PC-9 (cell line): ENCODE measurements at regions not wholly inside any gene's neighbourhood (a gene's known extent, or its start where the extent isn't known, plus 50 kb on each side); places are given as distances from the start of the nearest gene placed in this dataset.

Experiments
- BruUV-seq: library from RNA; stranded (reverse); fragments of 400-500 nt; replicated peaks from 2 replicates; lab custom pipeline; 2021; lab: Mats Ljungman, UMichigan
- CTCF ChIA-PET: fragments of 300-600 bp; sonication (Branson Sonifier 250); formaldehyde crosslinking; loops from one replicate; lab custom pipeline; 2022; ENCODE audit warnings: antibody characterized with exemption; lab: Charles Lee
- POLR2A ChIA-PET: fragments of 300-600 bp; sonication (Branson Sonifier 250); formaldehyde crosslinking; loops from one replicate; lab custom pipeline; 2022; ENCODE audit warnings: antibody characterized with exemption; ENCODE audit not compliant: unreplicated experiment; lab: Charles Lee
- DNase-seq, 2 experiments: peaks; one replicate each; pipeline versions ENCODE4 v3.0.0 to v3.0.0-alpha.2; 2015 to 2022; ENCODE audit warnings: mixed read lengths in 1 of 2
- H2AFZ ChIP-seq: fragments of 200-600 bp; sonication (generic); 2 replicates; pipeline ENCODE4 v1.8.1; 2017; ENCODE audit warnings: antibody characterized with exemption
- H3F3A ChIP-seq: fragments of 200-600 bp; sonication (generic); 2 replicates; pipeline ENCODE4 v1.8.1; 2017; ENCODE audit warnings: antibody characterized with exemption, mild to moderate bottlenecking, low read depth; ENCODE audit not compliant: insufficient read depth
- H3K27ac ChIP-seq: fragments of 200-600 bp; sonication (generic); 2 replicates; pipeline ENCODE4 v1.6.1; 2016; ENCODE audit warnings: mixed run types
- H3K27me3 ChIP-seq: fragments of 200-600 bp; sonication (generic); 2 replicates; pipeline ENCODE4 v1.6.1; 2016; ENCODE audit warnings: low read depth, mixed run types; ENCODE audit not compliant: insufficient read depth
- H3K36me3 ChIP-seq: fragments of 200-600 bp; sonication (generic); 2 replicates; pipeline ENCODE4 v1.6.1; 2016; ENCODE audit warnings: low read depth, mixed run types
- H3K4me1 ChIP-seq: fragments of 200-600 bp; sonication (generic); replicated peaks from 2 replicates; pipeline ENCODE4 v1.6.1; 2016; ENCODE audit warnings: mixed run types; ENCODE audit not compliant: insufficient read depth
- H3K4me2 ChIP-seq: fragments of 200-600 bp; sonication (generic); 2 replicates; pipeline ENCODE4 v1.6.1; 2017; ENCODE audit warnings: mixed run types
- H3K4me3 ChIP-seq: fragments of 200-600 bp; sonication (generic); 2 replicates; pipeline ENCODE4 v1.6.1; 2016; ENCODE audit warnings: mixed run types
- H3K79me2 ChIP-seq: fragments of 200-600 bp; sonication (generic); 2 replicates; pipeline ENCODE4 v1.6.1; 2017; ENCODE audit warnings: low read depth, mixed run types
- H3K9me2 ChIP-seq: fragments of 200-600 bp; sonication (generic); 2 replicates; pipeline ENCODE4 v1.8.1; 2017; ENCODE audit warnings: mild to moderate bottlenecking; ENCODE audit not compliant: insufficient read depth
- H3K9me3 ChIP-seq: fragments of 200-600 bp; sonication (generic); 2 replicates; pipeline ENCODE4 v1.8.1; 2016; ENCODE audit warnings: low read depth; ENCODE audit not compliant: insufficient read depth
- H4K20me1 ChIP-seq: fragments of 200-600 bp; sonication (generic); 2 replicates; pipeline ENCODE4 v1.8.1; 2017; ENCODE audit not compliant: insufficient read depth
- EZH2 ChIP-seq: fragments of 200-600 bp; sonication (generic); IDR thresholded peaks from 2 replicates; pipeline ENCODE4 v1.8.0; 2017; ENCODE audit warnings: antibody characterized with exemption, low read depth
- intact Hi-C: fragments of 100-400 bp; cut with micrococcal nuclease; formaldehyde crosslinking; loops from one replicate; pipeline ENCODE4 v1.10.0; 2022; ENCODE audit not compliant: unreplicated experiment
- TF ChIP-seq, protein P1 (sequence below): fragments of 200-600 bp; sonication (generic); conservative IDR thresholded peaks from 2 replicates; pipeline ENCODE4 v1.6.1; 2017; ENCODE audit warnings: mixed run types, antibody characterized with exemption, mild to moderate bottlenecking, moderate library complexity

DNA sequence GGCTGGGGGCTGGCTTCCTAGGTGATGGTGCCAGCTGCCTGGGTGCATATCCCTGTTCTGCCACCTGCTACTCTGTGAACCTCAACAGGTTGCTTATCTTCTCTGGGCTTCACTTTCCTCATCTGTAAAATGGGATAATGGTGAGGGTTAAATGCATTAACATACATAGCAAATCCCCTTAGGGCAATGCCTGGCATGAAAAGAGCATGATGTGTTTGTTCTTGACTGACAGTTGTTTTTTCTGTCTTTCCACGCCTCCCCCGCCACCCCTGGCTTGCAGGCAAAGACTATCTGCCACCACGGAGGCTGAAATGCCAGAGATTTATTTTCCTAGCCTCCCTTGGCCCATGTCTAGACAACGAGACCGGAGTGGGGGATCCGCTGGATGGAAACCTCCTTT is 280.5 kb downstream of the NSG2 start:
- intact Hi-C loops: loop anchor here (2.0 kb wide), 1 partner anchor 467 kb away; no protein-coding TSS in a partner anchor
- H3K4me3 ChIP-seq: no peak overlapping the region
- H3K9me3 ChIP-seq: no peaks in the 10 kb centered on the region

DNA sequence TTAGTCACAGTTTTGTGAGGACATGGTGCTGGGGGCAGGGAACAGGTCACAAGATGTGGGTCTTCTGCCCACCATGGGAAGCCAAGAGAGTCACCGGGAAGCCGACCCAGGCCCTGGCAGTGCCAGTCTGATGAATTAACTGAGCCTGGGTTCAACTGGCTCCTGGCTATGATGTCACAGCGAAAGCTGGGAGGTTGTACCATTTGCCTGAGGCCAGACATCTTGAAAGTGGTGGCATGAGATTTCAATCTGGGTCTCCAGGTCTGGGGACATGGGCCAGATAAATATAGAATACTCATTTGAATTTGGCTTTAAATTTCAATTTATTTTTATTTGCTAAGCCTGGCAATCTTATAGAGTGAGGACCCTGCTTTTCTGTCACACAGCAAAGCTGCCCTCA is 280.9 kb downstream of the NSG2 start:
- TF ChIP-seq, protein P1, sequence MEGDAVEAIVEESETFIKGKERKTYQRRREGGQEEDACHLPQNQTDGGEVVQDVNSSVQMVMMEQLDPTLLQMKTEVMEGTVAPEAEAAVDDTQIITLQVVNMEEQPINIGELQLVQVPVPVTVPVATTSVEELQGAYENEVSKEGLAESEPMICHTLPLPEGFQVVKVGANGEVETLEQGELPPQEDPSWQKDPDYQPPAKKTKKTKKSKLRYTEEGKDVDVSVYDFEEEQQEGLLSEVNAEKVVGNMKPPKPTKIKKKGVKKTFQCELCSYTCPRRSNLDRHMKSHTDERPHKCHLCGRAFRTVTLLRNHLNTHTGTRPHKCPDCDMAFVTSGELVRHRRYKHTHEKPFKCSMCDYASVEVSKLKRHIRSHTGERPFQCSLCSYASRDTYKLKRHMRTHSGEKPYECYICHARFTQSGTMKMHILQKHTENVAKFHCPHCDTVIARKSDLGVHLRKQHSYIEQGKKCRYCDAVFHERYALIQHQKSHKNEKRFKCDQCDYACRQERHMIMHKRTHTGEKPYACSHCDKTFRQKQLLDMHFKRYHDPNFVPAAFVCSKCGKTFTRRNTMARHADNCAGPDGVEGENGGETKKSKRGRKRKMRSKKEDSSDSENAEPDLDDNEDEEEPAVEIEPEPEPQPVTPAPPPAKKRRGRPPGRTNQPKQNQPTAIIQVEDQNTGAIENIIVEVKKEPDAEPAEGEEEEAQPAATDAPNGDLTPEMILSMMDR: no peak
- DNase-seq: no peak
- Histone ChIP-seq H2AFZ (no peak overlapping the region), H3K9me2 (no peaks in the 10 kb centered on the region), H3K4me2 (no peak overlapping the region), H3K27ac (no peak overlapping the region), H3K79me2 (no peaks in the 10 kb centered on the region), H3K27me3 (peaks cover 71% of the 10 kb centered on the region), H3K9me3 (no peaks in the 10 kb centered on the region), H3F3A (no peaks in the 10 kb centered on the region), H3K36me3 (no peaks in the 10 kb centered on the region), H4K20me1 (no peaks in the 10 kb centered on the region), H3K4me1 (no peaks in the 10 kb centered on the region), H3K4me3 (no peak overlapping the region)
- CTCF ChIA-PET: interaction anchor here (0.8 kb wide), 1 partner anchor 93 kb away, joined by 6 read pairs; no protein-coding TSS in a partner anchor
- no TSS peak for BruUV-seq
- intact Hi-C loops: loop anchor here (2.0 kb wide), 1 partner anchor 466 kb away; no protein-coding TSS in a partner anchor
- POLR2A ChIA-PET: no interaction called here

More for the DNA sequence above, 280.5 kb downstream of the NSG2 start:
- Histone ChIP-seq H3K79me2 (no peaks in the 10 kb centered on the region), H3K4me1 (no peaks in the 10 kb centered on the region), H3K36me3 (no peaks in the 10 kb centered on the region), H3K4me2 (no peak overlapping the region), H4K20me1 (no peaks in the 10 kb centered on the region), H2AFZ (no peak overlapping the region), H3K27ac (no peak overlapping the region), H3K27me3 (peaks cover 71% of the 10 kb centered on the region), H3K9me2 (no peaks in the 10 kb centered on the region), H3F3A (no peaks in the 10 kb centered on the region)
- CTCF ChIA-PET: no interaction called here
- POLR2A ChIA-PET: no interaction called here
- no TSS peak for BruUV-seq
- TF ChIP-seq EZH2: no peak
- TF ChIP-seq, protein P1: no peak
- no peak for DNase-seq

DNA sequence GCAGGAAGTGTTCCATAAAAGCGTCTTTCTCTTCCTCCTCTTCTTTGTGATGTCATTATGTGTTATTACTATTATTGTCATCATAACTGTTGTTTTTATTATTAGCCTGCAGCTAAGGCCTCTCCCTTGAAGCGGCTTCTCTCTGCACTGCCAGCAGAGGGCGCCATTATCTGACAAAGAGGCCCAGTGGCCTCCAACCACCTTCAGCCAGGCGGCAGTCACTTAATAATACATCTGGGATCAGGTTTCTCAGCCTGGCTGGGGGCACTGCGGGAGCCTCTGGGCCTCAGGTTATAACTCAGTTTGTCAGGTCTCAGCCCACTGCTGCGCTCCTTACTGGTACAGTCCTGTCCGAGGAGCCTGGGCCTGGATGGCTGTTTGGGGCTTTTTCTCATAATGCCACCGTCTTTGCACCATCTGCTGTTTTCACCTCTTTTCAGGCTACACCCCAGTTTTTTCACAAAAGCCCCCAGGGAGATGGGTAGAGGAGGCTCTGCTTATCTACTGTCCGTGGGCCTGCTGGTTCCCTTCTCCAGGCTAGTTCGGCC is 281.9 kb downstream of the NSG2 start:
- no peak overlapping the region for H3K27ac ChIP-seq
- no peaks in the 10 kb centered on the region for H3K79me2 ChIP-seq
- H3K27me3 ChIP-seq: peaks cover 70% of the 10 kb centered on the region
- no TSS peak for BruUV-seq
- intact Hi-C loops: loop anchor here (1.0 to 2.0 kb wide), 3 partner anchors 92 to 609 kb away; no protein-coding TSS in a partner anchor
- TF ChIP-seq EZH2: no peak
- TF ChIP-seq, protein P1: peak; percentile 90
- H4K20me1 ChIP-seq: no peaks in the 10 kb centered on the region
- no peaks in the 10 kb centered on the region for H3K4me1 ChIP-seq
- H3K9me2 ChIP-seq: no peaks in the 10 kb centered on the region
- H3K36me3 ChIP-seq: no peaks in the 10 kb centered on the region
- no peaks in the 10 kb centered on the region for H3F3A ChIP-seq
- H2AFZ ChIP-seq: no peak overlapping the region
- H3K4me3 ChIP-seq: no peak overlapping the region
- peak in 1 of 2 experiments; percentile 68 for DNase-seq
- no peaks in the 10 kb centered on the region for H3K9me3 ChIP-seq
- H3K4me2 ChIP-seq: no peak overlapping the region
- ChIA-PET POLR2A (no interaction called here), CTCF (interaction anchor here (0.7 to 0.8 kb wide), 2 partner anchors 92 to 665 kb away, joined by 3 to 6 read pairs; no protein-coding TSS in a partner anchor)
